H9 (cell line): ENCODE measurements at regions not wholly inside any gene's neighbourhood (a gene's known extent, or its start where the extent isn't known, plus 50 kb on each side); places are given as distances from the start of the nearest gene placed in this dataset.

ENCODE experiments used
- DNase-seq: peaks from one replicate; pipeline ENCODE4 v3.0.0-alpha.2; 2017
- H2AFZ ChIP-seq: one replicate; pipeline ENCODE4 v1.6.1; 2013; ENCODE audit warnings: mild to moderate bottlenecking, low read length, control low read depth, moderate library complexity
- H2AK5ac ChIP-seq: 2 replicates; pipeline ENCODE4 v1.6.1; 2013; ENCODE audit warnings: low read length, control low read depth, mixed read lengths; ENCODE audit not compliant: insufficient read length
- H2BK120ac ChIP-seq: one replicate; pipeline ENCODE4 v1.6.1; 2013; ENCODE audit warnings: low read depth, mild to moderate bottlenecking, low read length, control low read depth, inconsistent platforms; ENCODE audit not compliant: poor library complexity, severe bottlenecking
- H2BK12ac ChIP-seq: 2 replicates; pipeline ENCODE4 v1.6.1; 2013; ENCODE audit warnings: low read length, control low read depth, mixed read lengths, low read depth; ENCODE audit not compliant: insufficient read length
- H2BK15ac ChIP-seq: 2 replicates; pipeline ENCODE4 v1.6.1; 2013; ENCODE audit warnings: low read depth, low read length, control low read depth
- H2BK20ac ChIP-seq: one replicate; pipeline ENCODE4 v1.6.1; 2013; ENCODE audit warnings: low read depth, mild to moderate bottlenecking, low read length, control low read depth, inconsistent platforms; ENCODE audit not compliant: poor library complexity, severe bottlenecking
- H2BK5ac ChIP-seq: 2 replicates; pipeline ENCODE4 v1.6.1; 2013; ENCODE audit warnings: low read length, control low read depth, mixed read lengths; ENCODE audit not compliant: insufficient read length
- H3K14ac ChIP-seq: 2 replicates; pipeline ENCODE4 v1.6.1; 2013; ENCODE audit warnings: low read length, control low read depth; ENCODE audit not compliant: insufficient read depth
- H3K18ac ChIP-seq: 2 replicates; pipeline ENCODE4 v1.6.1; 2013; ENCODE audit warnings: low read depth, mild to moderate bottlenecking, mixed read lengths, low read length, control low read depth; ENCODE audit not compliant: insufficient read length
- H3K23ac ChIP-seq: 2 replicates; pipeline ENCODE4 v1.6.1; 2013; ENCODE audit warnings: low read length, control low read depth, mixed read lengths, low read depth; ENCODE audit not compliant: insufficient read length
- H3K23me2 ChIP-seq: 2 replicates; pipeline ENCODE4 v1.6.1; 2013; ENCODE audit warnings: low read depth, mild to moderate bottlenecking, mixed read lengths, low read length, control low read depth; ENCODE audit not compliant: insufficient read length, poor library complexity, severe bottlenecking
- H3K27ac ChIP-seq: 2 replicates; pipeline ENCODE4 v1.5.1; 2013; ENCODE audit warnings: low read length, control low read depth, mixed read lengths, low read depth; ENCODE audit not compliant: insufficient read length
- H3K27me3 ChIP-seq: 2 replicates; pipeline ENCODE4 v1.6.1; 2013; ENCODE audit warnings: low read length, control low read depth, inconsistent platforms; ENCODE audit not compliant: insufficient read depth
- H3K4ac ChIP-seq: 2 replicates; pipeline ENCODE4 v1.6.1; 2013; ENCODE audit warnings: low read depth, mild to moderate bottlenecking, control low read depth, inconsistent platforms, low read length, moderate library complexity
- H3K4me1 ChIP-seq: 2 replicates; pipeline ENCODE4 v1.6.1; 2013; ENCODE audit warnings: low read length, control low read depth, inconsistent platforms; ENCODE audit not compliant: insufficient read depth
- H3K4me2 ChIP-seq: 2 replicates; pipeline ENCODE4 v1.6.1; 2013; ENCODE audit warnings: low read length, control low read depth, mixed read lengths; ENCODE audit not compliant: insufficient read length, insufficient read depth
- H3K56ac ChIP-seq: 2 replicates; pipeline ENCODE4 v1.6.1; 2013; ENCODE audit warnings: low read depth, mild to moderate bottlenecking, mixed read lengths, low read length, control low read depth; ENCODE audit not compliant: insufficient read length
- H3K79me1 ChIP-seq: 2 replicates; pipeline ENCODE4 v1.6.1; 2013; ENCODE audit warnings: low read depth, mild to moderate bottlenecking, moderate library complexity, low read length, control low read depth, inconsistent platforms; ENCODE audit not compliant: insufficient read depth, poor library complexity, severe bottlenecking
- H3K79me2 ChIP-seq: 2 replicates; pipeline ENCODE4 v1.6.1; 2013; ENCODE audit warnings: low read length, control low read depth, inconsistent platforms; ENCODE audit not compliant: insufficient read depth
- H3K9ac ChIP-seq: 2 replicates; pipeline ENCODE4 v1.6.1; 2013; ENCODE audit warnings: low read length, control low read depth, mixed read lengths; ENCODE audit not compliant: insufficient read length; ENCODE audit errors: extremely low read depth
- H3K9me3 ChIP-seq: one replicate; pipeline ENCODE4 v1.6.1; 2013; ENCODE audit warnings: low read depth, low read length, inconsistent platforms; ENCODE audit not compliant: control insufficient read depth
- H3T11ph ChIP-seq: one replicate; pipeline ENCODE4 v1.6.1; 2013; ENCODE audit warnings: mild to moderate bottlenecking, low read length, control low read depth, inconsistent platforms
- H4K20me1 ChIP-seq: one replicate; pipeline ENCODE4 v1.6.1; 2013; ENCODE audit not compliant: control insufficient read depth, insufficient read length, insufficient read depth
- H4K5ac ChIP-seq: 2 replicates; pipeline ENCODE4 v1.6.1; 2013; ENCODE audit warnings: low read depth, mild to moderate bottlenecking, mixed read lengths, low read length, control low read depth; ENCODE audit not compliant: insufficient read length
- H4K8ac ChIP-seq: replicated peaks from 2 replicates; pipeline ENCODE4 v1.6.1; 2013; ENCODE audit warnings: low read length, control low read depth, mixed read lengths, low read depth; ENCODE audit not compliant: insufficient read length
- H4K91ac ChIP-seq: 2 replicates; pipeline ENCODE4 v1.6.1; 2013; ENCODE audit warnings: low read depth, mild to moderate bottlenecking, moderate library complexity, mixed read lengths, low read length, control low read depth; ENCODE audit not compliant: insufficient read length
- H3K27ac Mint-ChIP-seq, 3 experiments: 2 replicates in 2 of 3; 3 replicates in 1 of 3; pipeline ENCODE4 v1.8.0; 2020 to 2021; ENCODE audit warnings: mixed read lengths in 3 of 3, mild to moderate bottlenecking in 1 of 3, moderate library complexity in 1 of 3
- H3K27me3 Mint-ChIP-seq: 2 replicates; pipeline ENCODE4 v1.8.0; 2021; ENCODE audit warnings: low read depth, mild to moderate bottlenecking, moderate library complexity, mixed read lengths
- H3K36me3 Mint-ChIP-seq, 3 experiments: 2 replicates in 2 of 3; 3 replicates in 1 of 3; pipeline ENCODE4 v1.8.0; 2020 to 2021; ENCODE audit warnings: low read depth in 3 of 3, mixed read lengths in 3 of 3; ENCODE audit not compliant: insufficient read depth in 1 of 3
- H3K4me1 Mint-ChIP-seq, 2 experiments: 2 replicates each; pipeline ENCODE4 v1.8.0; 2020; ENCODE audit warnings: mixed read lengths in 2 of 2
- H3K4me3 Mint-ChIP-seq, 2 experiments: 2 replicates in 1 of 2; 3 replicates in 1 of 2; pipeline ENCODE4 v1.8.0; 2020 to 2021; ENCODE audit warnings: mild to moderate bottlenecking in 2 of 2, mixed read lengths in 2 of 2, moderate library complexity in 1 of 2
- H3K9me3 Mint-ChIP-seq, 2 experiments: 2 replicates in 1 of 2; 3 replicates in 1 of 2; pipeline ENCODE4 v1.8.0; 2020; ENCODE audit warnings: mild to moderate bottlenecking in 2 of 2, mixed read lengths in 2 of 2, moderate library complexity in 1 of 2
- WGBS: extraction: QIAGEN DNeasy Blood & Tissue Kit; methylation state at CpG from one replicate; pipeline ENCODE4 v1.1.7; 2013; ENCODE audit warnings: missing lambda C conversion rate, low lambda C conversion rate, mixed read lengths; ENCODE audit not compliant: insufficient read length; ENCODE audit errors: extremely low coverage; 5-methylcytosine and 5-hydroxymethylcytosine counted together
- TF ChIP-seq, protein P1 (sequence below): fragments of 200-600 bp; sonication (generic); conservative IDR thresholded peaks from 3 replicates; pipeline ENCODE4 v1.8.0; 2021; ENCODE audit warnings: antibody characterized with exemption, mild to moderate bottlenecking

DNA sequence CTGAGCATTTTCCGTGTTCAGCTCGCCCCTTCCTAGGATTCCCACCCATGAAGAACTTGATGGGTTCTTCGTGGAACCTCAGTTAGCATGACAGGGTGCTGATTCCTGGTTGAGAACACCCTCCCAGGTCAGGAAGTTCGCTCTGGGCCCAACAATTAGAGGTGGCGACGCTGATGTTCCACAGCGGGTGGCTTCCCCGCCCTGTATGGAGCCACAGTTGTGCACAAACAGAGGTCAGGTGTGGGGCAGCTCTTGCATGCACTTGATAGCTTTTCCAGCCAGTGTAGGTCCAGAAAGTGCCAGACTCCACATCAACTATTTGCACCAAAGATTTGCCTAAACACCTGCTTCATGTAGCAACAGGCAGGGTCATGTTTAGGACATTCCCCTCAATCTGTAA is 788.2 kb downstream of the MED13L start:
- Mint-ChIP-seq H3K36me3 (peaks cover 0 to 5% (median 0%) of the 10 kb centered on the region in 3 experiments; a peak in 1 of 7 replicates), H3K27ac (no peak overlapping the region), H3K27me3 (peaks cover 12% of the 10 kb centered on the region), H3K4me1 (peaks cover 3 to 5% of the 10 kb centered on the region in 2 experiments; a peak in 1 of 4 replicates), H3K9me3 (peaks cover 6 to 9% of the 10 kb centered on the region in 2 experiments; a peak in 4 of 5 replicates), H3K4me3 (no peak overlapping the region)
- H3K27ac ChIP-seq, result no peak overlapping the region
- no peaks in the 10 kb centered on the region for H3K79me2 ChIP-seq
- H4K91ac ChIP-seq, result no peak overlapping the region
- no peak overlapping the region for H3K56ac ChIP-seq
- no peak overlapping the region for H3K23ac ChIP-seq
- no peak overlapping the region for H3K4ac ChIP-seq
- H3K9ac ChIP-seq, result no peak overlapping the region
- no peak overlapping the region for H3T11ph ChIP-seq
- H3K14ac ChIP-seq, result peak overlapping the region; percentile 64; the same call in 1 of the 2 replicates
- no peak overlapping the region for H2BK12ac ChIP-seq
- H3K23me2 ChIP-seq, result no peaks in the 10 kb centered on the region
- no peaks in the 10 kb centered on the region for H3K9me3 ChIP-seq
- DNase-seq, result no peak
- H2BK15ac ChIP-seq, result no peak overlapping the region
- H3K4me1 ChIP-seq, result no peaks in the 10 kb centered on the region
- H3K79me1 ChIP-seq, result no peaks in the 10 kb centered on the region
- no peak overlapping the region for H2AFZ ChIP-seq
- no peak overlapping the region for H3K4me2 ChIP-seq
- TF ChIP-seq, protein P1, sequence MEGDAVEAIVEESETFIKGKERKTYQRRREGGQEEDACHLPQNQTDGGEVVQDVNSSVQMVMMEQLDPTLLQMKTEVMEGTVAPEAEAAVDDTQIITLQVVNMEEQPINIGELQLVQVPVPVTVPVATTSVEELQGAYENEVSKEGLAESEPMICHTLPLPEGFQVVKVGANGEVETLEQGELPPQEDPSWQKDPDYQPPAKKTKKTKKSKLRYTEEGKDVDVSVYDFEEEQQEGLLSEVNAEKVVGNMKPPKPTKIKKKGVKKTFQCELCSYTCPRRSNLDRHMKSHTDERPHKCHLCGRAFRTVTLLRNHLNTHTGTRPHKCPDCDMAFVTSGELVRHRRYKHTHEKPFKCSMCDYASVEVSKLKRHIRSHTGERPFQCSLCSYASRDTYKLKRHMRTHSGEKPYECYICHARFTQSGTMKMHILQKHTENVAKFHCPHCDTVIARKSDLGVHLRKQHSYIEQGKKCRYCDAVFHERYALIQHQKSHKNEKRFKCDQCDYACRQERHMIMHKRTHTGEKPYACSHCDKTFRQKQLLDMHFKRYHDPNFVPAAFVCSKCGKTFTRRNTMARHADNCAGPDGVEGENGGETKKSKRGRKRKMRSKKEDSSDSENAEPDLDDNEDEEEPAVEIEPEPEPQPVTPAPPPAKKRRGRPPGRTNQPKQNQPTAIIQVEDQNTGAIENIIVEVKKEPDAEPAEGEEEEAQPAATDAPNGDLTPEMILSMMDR, result no peak
- H4K8ac ChIP-seq, result no peak overlapping the region
- no CpG with 5 or more reads among the region's 8 CpGs for WGBS
- H4K5ac ChIP-seq, result no peak overlapping the region
- H2BK5ac ChIP-seq, result no peak overlapping the region
- no peaks in the 10 kb centered on the region for H3K27me3 ChIP-seq
- H3K18ac ChIP-seq, result no peak overlapping the region
- H4K20me1 ChIP-seq, result no peaks in the 10 kb centered on the region
- no peak overlapping the region for H2BK20ac ChIP-seq
- no peak overlapping the region for H2BK120ac ChIP-seq
- H2AK5ac ChIP-seq, result no peak overlapping the region
